H1 (cell line): ENCODE measurements at regions not wholly inside any gene's neighbourhood (a gene's known extent, or its start where the extent isn't known, plus 50 kb on each side); places are given as distances from the start of the nearest gene placed in this dataset.

Experiments used
- CHD1 ChIP-seq: IDR thresholded peaks from 2 replicates; pipeline ENCODE4 v1.6.1; 2012; ENCODE audit warnings: low read depth, low read length, improper control_type of control experiment
- GTF2F1 ChIP-seq: IDR thresholded peaks from 2 replicates; pipeline ENCODE4 v1.6.1; 2012; ENCODE audit warnings: low read depth, low read length, improper control_type of control experiment, borderline replicate concordance
- JUN ChIP-seq: IDR thresholded peaks from 2 replicates; pipeline ENCODE4 v1.6.1; 2011; ENCODE audit warnings: low read depth, mild to moderate bottlenecking, improper control_type of control experiment, low read length
- NRF1 ChIP-seq: IDR thresholded peaks from 2 replicates; pipeline ENCODE4 v1.6.1; 2011; ENCODE audit warnings: mild to moderate bottlenecking, low read depth, low read length, improper control_type of control experiment
- RNF2 ChIP-seq: fragments of 200-900, 300-1000 bp; sonication (generic); IDR thresholded peaks from 2 replicates; pipeline ENCODE4 v1.7.1; 2016; ENCODE audit warnings: borderline replicate concordance, low read depth, mild to moderate bottlenecking, antibody characterized with exemption, low read length; ENCODE audit not compliant: poor library complexity, severe bottlenecking; ENCODE audit errors: missing control alignments
- TF ChIP-seq, protein P1 (sequence below), 3 experiments: IDR thresholded peaks; 1 replicate in 2 of 3; 2 replicates in 1 of 3; pipeline versions ENCODE4 v1.5.1 to v1.6.1; 2011; ENCODE audit warnings: low read length in 3 of 3, mild to moderate bottlenecking in 3 of 3, inconsistent platforms in 2 of 3, low read depth in 1 of 3, moderate library complexity in 1 of 3; ENCODE audit not compliant: insufficient read depth in 1 of 3; ENCODE audit errors: control extremely low read depth in 1 of 3

DNA sequence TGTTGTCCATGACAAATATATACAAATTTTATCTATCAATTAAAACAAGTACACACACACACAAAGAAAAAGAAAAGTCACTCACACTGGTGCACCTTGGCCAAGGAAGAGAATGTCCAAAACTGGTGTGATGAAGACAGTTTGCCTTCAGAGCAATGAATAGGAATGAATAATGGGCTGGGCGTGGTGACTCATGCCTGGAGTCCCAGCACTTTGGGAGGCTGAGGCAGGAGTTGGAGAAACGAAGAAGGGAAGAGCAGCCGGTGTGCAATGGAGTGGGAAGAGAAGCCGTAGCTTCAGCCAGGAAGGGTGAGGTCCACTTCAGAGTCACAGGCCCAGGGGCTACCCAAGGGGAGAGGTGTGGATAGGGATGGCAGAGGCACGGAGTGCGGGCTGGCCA is 253.6 kb downstream of the CCSER2 start (continued):
- TF ChIP-seq CHD1 (no peak), NRF1 (no peak), GTF2F1 (no peak), JUN (no peak), RNF2 (no peak)
- TF ChIP-seq, protein P1, sequence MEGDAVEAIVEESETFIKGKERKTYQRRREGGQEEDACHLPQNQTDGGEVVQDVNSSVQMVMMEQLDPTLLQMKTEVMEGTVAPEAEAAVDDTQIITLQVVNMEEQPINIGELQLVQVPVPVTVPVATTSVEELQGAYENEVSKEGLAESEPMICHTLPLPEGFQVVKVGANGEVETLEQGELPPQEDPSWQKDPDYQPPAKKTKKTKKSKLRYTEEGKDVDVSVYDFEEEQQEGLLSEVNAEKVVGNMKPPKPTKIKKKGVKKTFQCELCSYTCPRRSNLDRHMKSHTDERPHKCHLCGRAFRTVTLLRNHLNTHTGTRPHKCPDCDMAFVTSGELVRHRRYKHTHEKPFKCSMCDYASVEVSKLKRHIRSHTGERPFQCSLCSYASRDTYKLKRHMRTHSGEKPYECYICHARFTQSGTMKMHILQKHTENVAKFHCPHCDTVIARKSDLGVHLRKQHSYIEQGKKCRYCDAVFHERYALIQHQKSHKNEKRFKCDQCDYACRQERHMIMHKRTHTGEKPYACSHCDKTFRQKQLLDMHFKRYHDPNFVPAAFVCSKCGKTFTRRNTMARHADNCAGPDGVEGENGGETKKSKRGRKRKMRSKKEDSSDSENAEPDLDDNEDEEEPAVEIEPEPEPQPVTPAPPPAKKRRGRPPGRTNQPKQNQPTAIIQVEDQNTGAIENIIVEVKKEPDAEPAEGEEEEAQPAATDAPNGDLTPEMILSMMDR (IDR thresholded peaks at IDR 0.05; ENCODE audit: control extremely low read depth in 1 of 3, insufficient read depth in 1 of 3, low read depth in 1 of 3, low read length in 3 of 3), result no peak
